IMR-90 (cell line): ENCODE measurements at regions not wholly inside any gene's neighbourhood (a gene's known extent, or its start where the extent isn't known, plus 50 kb on each side); places are given as distances from the start of the nearest gene placed in this dataset.

Source experiments
- ATAC-seq: fragments of 200-7000 bp; cut with Tn5 transposase; 2 replicates; pipeline ENCODE4 v1.9.1; 2020; ENCODE audit warnings: low read depth, mild to moderate bottlenecking, moderate library complexity
- BruUV-seq: library from RNA; stranded (reverse); fragments of 400-500 nt; replicated peaks from 2 replicates; lab custom pipeline; 2021; lab: Mats Ljungman, UMichigan
- CTCF ChIA-PET: fragments of 300-600 bp; formaldehyde crosslinking; extraction: SDS; loops from one replicate; lab custom pipeline; 2021; ENCODE audit warnings: antibody characterized with exemption; lab: Yijun Ruan, JAX
- POLR2A ChIA-PET: fragments of 300-600 bp; sonication (Branson Sonifier 250); formaldehyde crosslinking; loops from one replicate; lab custom pipeline; 2022; ENCODE audit warnings: antibody characterized with exemption; ENCODE audit not compliant: unreplicated experiment; lab: Charles Lee
- DNase-seq: peaks from one replicate; pipeline ENCODE4 v3.0.0; 2013
- H2AFZ ChIP-seq: replicated peaks from 2 replicates; pipeline ENCODE3; 2013; ENCODE audit warnings: low read length, mild to moderate bottlenecking; ENCODE audit not compliant: poor library complexity
- H2AK5ac ChIP-seq: 2 replicates; pipeline ENCODE4 v1.6.1; 2013; ENCODE audit warnings: low read depth, low read length, inconsistent platforms
- H2AK9ac ChIP-seq: replicated peaks from 2 replicates; pipeline ENCODE3; 2013; ENCODE audit warnings: mild to moderate bottlenecking, low read depth, low read length, moderate library complexity; ENCODE audit not compliant: poor library complexity
- H2BK120ac ChIP-seq: 2 replicates; pipeline ENCODE4 v1.6.1; 2013; ENCODE audit warnings: low read depth, low read length, inconsistent platforms
- H2BK15ac ChIP-seq: 3 replicates; pipeline ENCODE4 v1.6.1; 2013; ENCODE audit warnings: low read depth, low read length, inconsistent platforms
- H2BK20ac ChIP-seq: 2 replicates; pipeline ENCODE4 v1.6.1; 2013; ENCODE audit warnings: low read depth, mild to moderate bottlenecking, inconsistent platforms, low read length, moderate library complexity
- H2BK5ac ChIP-seq: 2 replicates; pipeline ENCODE4 v1.6.1; 2013; ENCODE audit warnings: mild to moderate bottlenecking, low read depth, low read length, inconsistent platforms; ENCODE audit not compliant: poor library complexity, severe bottlenecking
- H3K14ac ChIP-seq: replicated peaks from 2 replicates; pipeline ENCODE4 v1.6.1; 2013; ENCODE audit warnings: low read depth, low read length, inconsistent platforms
- H3K18ac ChIP-seq: 2 replicates; pipeline ENCODE4 v1.6.1; 2013; ENCODE audit warnings: low read depth, low read length, control low read depth
- H3K23ac ChIP-seq: 2 replicates; pipeline ENCODE4 v1.6.1; 2013; ENCODE audit warnings: low read depth, low read length, inconsistent platforms
- H3K27ac ChIP-seq: 2 replicates; pipeline ENCODE4 v1.5.1; 2013; ENCODE audit warnings: mild to moderate bottlenecking, control low read depth, low read length; ENCODE audit not compliant: insufficient read depth
- H3K27me3 ChIP-seq: 2 replicates; pipeline ENCODE4 v1.6.1; 2013; ENCODE audit warnings: low read length; ENCODE audit not compliant: control insufficient read depth, insufficient read depth
- H3K36me3 ChIP-seq: 2 replicates; pipeline ENCODE4 v1.6.1; 2013; ENCODE audit warnings: low read length, mixed read lengths; ENCODE audit not compliant: control insufficient read depth, insufficient read depth
- H3K4ac ChIP-seq: 2 replicates; pipeline ENCODE4 v1.6.1; 2013; ENCODE audit warnings: low read depth, low read length, inconsistent platforms
- H3K4me1 ChIP-seq: 2 replicates; pipeline ENCODE4 v1.6.1; 2013; ENCODE audit warnings: low read length, mixed read lengths; ENCODE audit not compliant: control insufficient read depth, insufficient read depth
- H3K4me2 ChIP-seq: 2 replicates; pipeline ENCODE4 v1.6.1; 2013; ENCODE audit warnings: low read depth, mild to moderate bottlenecking, control low read depth, low read length, moderate library complexity
- H3K4me3 ChIP-seq: 2 replicates; pipeline ENCODE4 v1.5.1; 2013; ENCODE audit warnings: low read depth, mild to moderate bottlenecking, control low read depth, low read length, moderate library complexity; ENCODE audit not compliant: insufficient read depth
- H3K56ac ChIP-seq: 2 replicates; pipeline ENCODE4 v1.6.1; 2013; ENCODE audit warnings: low read length, inconsistent platforms; ENCODE audit not compliant: insufficient read depth; ENCODE audit errors: extremely low read depth
- H3K79me1 ChIP-seq, 2 experiments: 2 replicates each; pipeline ENCODE4 v1.6.1; 2013; ENCODE audit warnings: low read length in 2 of 2, inconsistent platforms in 1 of 2, low read depth in 1 of 2
- H3K9ac ChIP-seq: 2 replicates; pipeline ENCODE4 v1.6.1; 2013; ENCODE audit warnings: low read depth, low read length, control low read depth
- H3K9me1 ChIP-seq: 2 replicates; pipeline ENCODE4 v1.6.1; 2013; ENCODE audit warnings: low read length, inconsistent platforms; ENCODE audit not compliant: insufficient read depth
- H3K9me3 ChIP-seq: 2 replicates; pipeline ENCODE4 v1.6.1; 2013; ENCODE audit warnings: low read length; ENCODE audit not compliant: control insufficient read depth, insufficient read depth
- H4K20me1 ChIP-seq: 2 replicates; pipeline ENCODE4 v1.6.1; 2013; ENCODE audit warnings: low read length, inconsistent platforms; ENCODE audit not compliant: insufficient read depth
- H4K5ac ChIP-seq: 2 replicates; pipeline ENCODE4 v1.6.1; 2013; ENCODE audit warnings: mild to moderate bottlenecking, low read depth, low read length, control low read depth
- H4K8ac ChIP-seq, 2 experiments: 2 replicates each; pipeline ENCODE4 v1.6.1; 2013; ENCODE audit warnings: low read depth in 2 of 2, low read length in 2 of 2, control low read depth in 1 of 2, inconsistent platforms in 1 of 2
- H4K91ac ChIP-seq: 2 replicates; pipeline ENCODE4 v1.6.1; 2013; ENCODE audit warnings: low read depth, low read length, inconsistent platforms; ENCODE audit not compliant: insufficient read depth
- BHLHE40 ChIP-seq: fragments of 150-350 bp; IDR thresholded peaks from 2 replicates; pipeline ENCODE4 v1.6.1; 2016; ENCODE audit warnings: mild to moderate bottlenecking, low read depth, low read length
- ELK1 ChIP-seq: fragments of 150-350 bp; IDR thresholded peaks from 2 replicates; pipeline ENCODE4 v1.6.1; 2016; ENCODE audit warnings: low read depth, mild to moderate bottlenecking, low read length, moderate library complexity, borderline replicate concordance
- RAD21 ChIP-seq: IDR thresholded peaks from 2 replicates; pipeline ENCODE4 v1.6.1; 2012; ENCODE audit warnings: low read length, improper control_type of control experiment
- RFX5 ChIP-seq: IDR thresholded peaks from 2 replicates; pipeline ENCODE4 v1.8.0; 2012; ENCODE audit warnings: low read depth, mild to moderate bottlenecking, low read length, moderate library complexity
- WGBS, 2 experiments: methylation state at CpG; one replicate each; pipeline versions ENCODE4 v1.1.5 to v1.1.7; 2013; ENCODE audit warnings: missing lambda C conversion rate in 2 of 2; ENCODE audit not compliant: insufficient read length in 1 of 2; ENCODE audit errors: extremely low coverage in 2 of 2; 5-methylcytosine and 5-hydroxymethylcytosine counted together
- dilution Hi-C: fragments of 300-500 bp; cut with HindIII; formaldehyde crosslinking; loops from one replicate; pipeline ENCODE4 v1.14.3; 2018; ENCODE audit warnings: low sequenced_read_pairs; ENCODE audit not compliant: unreplicated experiment
- in situ Hi-C: fragments of 300-500 bp; cut with MboI; formaldehyde crosslinking; loops from 3 replicates; pipeline ENCODE4 v1.14.3; 2019; ENCODE audit warnings: low sequenced_read_pairs, inconsistent platforms, mixed read lengths
- intact Hi-C: fragments of 100-400 bp; cut with micrococcal nuclease; formaldehyde crosslinking; loops from 2 replicates; pipeline ENCODE4 v1.10.0; 2022

- no TSS peak for BruUV-seq
- H3K4me2 ChIP-seq: no peak overlapping the region
These were observed 864.1 kb upstream of the PCDH10 start for GRCh38 chr4:132284910-132285426.

More at GRCh38 chr4:132284910-132285426, 864.1 kb upstream of the PCDH10 start:
- in situ Hi-C loops: no loop called here
- no peak overlapping the region for H2AK9ac ChIP-seq
- no peaks in the 10 kb centered on the region for H3K36me3 ChIP-seq
- H2AFZ ChIP-seq: no peak overlapping the region
- H3K79me1 ChIP-seq: no peaks in the 10 kb centered on the region
- no peak overlapping the region for H3K23ac ChIP-seq
- H2BK20ac ChIP-seq: no peak overlapping the region
- TF ChIP-seq ELK1 (no peak), RFX5 (no peak), RAD21 (no peak), BHLHE40 (no peak)
- no peak overlapping the region for H3K14ac ChIP-seq
- no peak overlapping the region for H2BK5ac ChIP-seq
- H3K56ac ChIP-seq: no peak overlapping the region
- no peaks in the 10 kb centered on the region for H3K9me1 ChIP-seq
- no peak overlapping the region for H2BK15ac ChIP-seq
- no peaks in the 10 kb centered on the region for H3K4me1 ChIP-seq
- DNase-seq: no peak
- no peaks in the 10 kb centered on the region for H3K27me3 ChIP-seq
- CTCF ChIA-PET: no interaction called here
- no peaks in the 10 kb centered on the region for H4K20me1 ChIP-seq
- ATAC-seq: no peak
- H2BK120ac ChIP-seq: no peak overlapping the region
- POLR2A ChIA-PET: no interaction called here
- H2AK5ac ChIP-seq: no peak overlapping the region
- H3K27ac ChIP-seq: no peak overlapping the region
- intact Hi-C loops: no loop called here
- no peak overlapping the region for H3K4me3 ChIP-seq
- no peak overlapping the region for H3K4ac ChIP-seq
- no peak overlapping the region for H3K9ac ChIP-seq
- WGBS, 2 experiments: no CpG with 5 or more reads among the region's 1 CpG
- dilution Hi-C loops: no loop called here
- H3K18ac ChIP-seq: no peak overlapping the region
- H3K9me3 ChIP-seq: no peaks in the 10 kb centered on the region
- no peak overlapping the region for H4K5ac ChIP-seq
- H4K91ac ChIP-seq: no peak overlapping the region
- no peak overlapping the region for H4K8ac ChIP-seq
